ENCODE measurements at regions not wholly inside any gene's neighbourhood (a gene's known extent, or its start where the extent isn't known, plus 50 kb on each side); places are given as distances from the start of the nearest gene placed in this dataset.

DNA sequence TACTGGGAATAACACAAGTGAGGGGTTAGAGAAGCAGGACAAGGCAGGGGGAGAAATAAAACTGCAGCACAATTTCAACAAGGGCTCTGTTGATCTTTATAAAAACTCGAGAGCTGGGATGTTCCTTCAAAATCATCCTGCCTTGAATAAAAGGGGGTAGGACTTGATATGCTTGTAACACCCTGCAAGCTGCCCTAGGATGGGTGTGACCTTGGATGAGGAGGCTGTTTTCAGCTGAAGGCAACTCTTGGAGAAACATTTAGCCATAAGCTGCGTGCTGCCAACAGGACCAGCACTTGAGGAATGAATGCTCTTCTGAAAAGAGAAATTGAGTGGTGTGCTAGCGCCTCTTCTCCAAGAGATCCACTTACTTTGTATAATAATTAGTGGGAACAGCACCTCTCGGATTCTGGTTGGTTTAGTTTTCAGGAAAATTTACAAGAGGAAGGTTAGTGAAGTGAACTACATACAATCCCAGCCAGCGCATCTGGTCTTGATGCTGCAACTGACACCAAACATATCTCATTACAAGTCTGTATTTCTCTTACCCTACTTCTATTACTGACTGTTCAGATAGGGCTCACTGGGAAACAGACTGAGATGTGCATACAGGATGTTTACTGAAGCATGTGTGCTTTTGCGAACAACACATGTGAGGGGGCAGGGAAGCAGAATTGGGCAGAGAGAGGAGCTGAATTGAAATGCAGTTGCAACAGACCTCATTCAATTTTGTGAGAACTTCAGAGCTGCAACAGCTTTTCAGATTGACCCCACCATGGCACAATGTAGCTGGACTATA lies 643.0 kb upstream of the GOLIM4 start:
- TF ChIP-seq, protein P1, sequence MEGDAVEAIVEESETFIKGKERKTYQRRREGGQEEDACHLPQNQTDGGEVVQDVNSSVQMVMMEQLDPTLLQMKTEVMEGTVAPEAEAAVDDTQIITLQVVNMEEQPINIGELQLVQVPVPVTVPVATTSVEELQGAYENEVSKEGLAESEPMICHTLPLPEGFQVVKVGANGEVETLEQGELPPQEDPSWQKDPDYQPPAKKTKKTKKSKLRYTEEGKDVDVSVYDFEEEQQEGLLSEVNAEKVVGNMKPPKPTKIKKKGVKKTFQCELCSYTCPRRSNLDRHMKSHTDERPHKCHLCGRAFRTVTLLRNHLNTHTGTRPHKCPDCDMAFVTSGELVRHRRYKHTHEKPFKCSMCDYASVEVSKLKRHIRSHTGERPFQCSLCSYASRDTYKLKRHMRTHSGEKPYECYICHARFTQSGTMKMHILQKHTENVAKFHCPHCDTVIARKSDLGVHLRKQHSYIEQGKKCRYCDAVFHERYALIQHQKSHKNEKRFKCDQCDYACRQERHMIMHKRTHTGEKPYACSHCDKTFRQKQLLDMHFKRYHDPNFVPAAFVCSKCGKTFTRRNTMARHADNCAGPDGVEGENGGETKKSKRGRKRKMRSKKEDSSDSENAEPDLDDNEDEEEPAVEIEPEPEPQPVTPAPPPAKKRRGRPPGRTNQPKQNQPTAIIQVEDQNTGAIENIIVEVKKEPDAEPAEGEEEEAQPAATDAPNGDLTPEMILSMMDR (IDR thresholded peaks at IDR 0.05; ENCODE audit: low read length): no peak
- no peak for TF ChIP-seq EZH2 (IDR thresholded peaks at IDR 0.05; ENCODE audit: borderline replicate concordance, low read length)
